Gastrocnemius medialis (tissue), 4 donors: ENCODE measurements at regions not wholly inside any gene's neighbourhood (a gene's known extent, or its start where the extent isn't known, plus 50 kb on each side); places are given as distances from the start of the nearest gene placed in this dataset.
"Not testable (repeated sequence)": the region's sequence is repeated elsewhere in the genome, so short reads cannot be mapped to it uniquely, and the experiment has no call there.

Source experiments
- ATAC-seq, 2 donors: fragments of 150-250 bp; one replicate each; pipeline ENCODE4 v1.9.1; 2016
- DNase-seq, 2 donors: peaks; one replicate each; pipeline ENCODE4 v3.0.0-alpha.2; 2019
- H3K27ac ChIP-seq, 4 donors: fragments of 200-600 bp; sonication (generic); 1 replicate in 1 of 4; 2 replicates in 3 of 4; pipeline ENCODE4 v1.5.1; 2016 to 2018; ENCODE audit warnings: mild to moderate bottlenecking in 2 of 4, moderate library complexity in 1 of 4
- H3K27me3 ChIP-seq, 3 donors: fragments of 200-600 bp; sonication (generic) in 2 of 3; 1 replicate in 1 of 3; 2 replicates in 2 of 3; pipeline versions ENCODE4 v1.5.1 to v1.6.0; 2016 to 2019; ENCODE audit warnings: mild to moderate bottlenecking in 1 of 3, moderate library complexity in 1 of 3
- H3K36me3 ChIP-seq, 2 donors: fragments of 200-600 bp; sonication (generic) in 1 of 2; one replicate each; pipeline ENCODE4 v1.5.1; 2017 to 2018
- H3K4me1 ChIP-seq, 2 donors: fragments of 200-600 bp; sonication (generic) in 1 of 2; one replicate each; pipeline ENCODE4 v1.5.1; 2016 to 2017; ENCODE audit warnings: mild to moderate bottlenecking in 2 of 2
- H3K4me3 ChIP-seq, 4 donors: fragments of 200-600 bp; sonication (generic) in 3 of 4; 1 replicate in 1 of 4; 2 replicates in 3 of 4; pipeline ENCODE4 v1.5.1; 2016 to 2019; ENCODE audit warnings: mild to moderate bottlenecking in 2 of 4
- H3K9me3 ChIP-seq, 3 donors: fragments of 200-600 bp; sonication (generic) in 2 of 3; 1 replicate in 1 of 3; 2 replicates in 2 of 3; pipeline ENCODE4 v1.5.1; 2016 to 2019
- CTCF ChIP-seq, 5 experiments: fragments of 450-650 bp in 3 of 5; fragments of 200-600 bp in 2 of 5; sonication (generic) in 2 of 5; IDR thresholded peaks in 4 of 5; conservative IDR thresholded peaks in 1 of 5; 1 replicate in 4 of 5; 2 replicates in 1 of 5; pipeline ENCODE4 v1.5.1; 2016 to 2019; ENCODE audit warnings: antibody characterized with exemption in 5 of 5, mild to moderate bottlenecking in 3 of 5, moderate library complexity in 3 of 5
- POLR2A ChIP-seq, 2 donors: fragments of 450-650 bp; IDR thresholded peaks; one replicate each; pipeline ENCODE4 v1.6.1; 2017; ENCODE audit warnings: antibody characterized with exemption in 2 of 2, mild to moderate bottlenecking in 2 of 2, moderate library complexity in 2 of 2
- in situ Hi-C, 4 donors: fragments of 200-750 bp; cut with MboI; loops; one replicate each; pipeline versions ENCODE4 v1.15.0 to v1.8.0; 2017; ENCODE audit warnings: low sequenced_read_pairs in 4 of 4
- intact Hi-C: fragments of 100-400 bp; cut with DNase I; formaldehyde crosslinking; loops from one replicate; pipeline ENCODE4 v1.15.1; 2023; ENCODE audit warnings: low total_unique reads

- no peak for ATAC-seq
Observed at GRCh38 chr1:118459871-118460270, 274.8 kb upstream of the SPAG17 start.

GRCh38 chr1:118453856-118454255 lies 268.8 kb upstream of the SPAG17 start:
- H3K4me3 ChIP-seq, H3K4me1 ChIP-seq, ATAC-seq, DNase-seq, H3K27me3 ChIP-seq, H3K27ac ChIP-seq, H3K36me3 ChIP-seq, in situ Hi-C loops, H3K9me3 ChIP-seq, intact Hi-C loops: not testable (repeated sequence)

More at GRCh38 chr1:118459871-118460270, 274.8 kb upstream of the SPAG17 start:
- no peak overlapping the region for H3K27ac ChIP-seq
- no peaks in the 10 kb centered on the region for H3K4me1 ChIP-seq
- intact Hi-C loops (no loop called here), in situ Hi-C loops (no loop called here)
- DNase-seq: no peak
- H3K4me3 ChIP-seq: no peak overlapping the region
- no peaks in the 10 kb centered on the region for H3K36me3 ChIP-seq
- H3K9me3 ChIP-seq: peaks cover 0 to 4% (median 0%) of the 10 kb centered on the region in 3 donors
- no peak for TF ChIP-seq POLR2A (IDR thresholded peaks at IDR 0.05)
- no peak for TF ChIP-seq CTCF (IDR thresholded peaks at IDR 0.05 in 4 of 5, conservative IDR thresholded peaks at IDR 0.05 in 1 of 5)
- H3K27me3 ChIP-seq: no peaks in the 10 kb centered on the region

DNA sequence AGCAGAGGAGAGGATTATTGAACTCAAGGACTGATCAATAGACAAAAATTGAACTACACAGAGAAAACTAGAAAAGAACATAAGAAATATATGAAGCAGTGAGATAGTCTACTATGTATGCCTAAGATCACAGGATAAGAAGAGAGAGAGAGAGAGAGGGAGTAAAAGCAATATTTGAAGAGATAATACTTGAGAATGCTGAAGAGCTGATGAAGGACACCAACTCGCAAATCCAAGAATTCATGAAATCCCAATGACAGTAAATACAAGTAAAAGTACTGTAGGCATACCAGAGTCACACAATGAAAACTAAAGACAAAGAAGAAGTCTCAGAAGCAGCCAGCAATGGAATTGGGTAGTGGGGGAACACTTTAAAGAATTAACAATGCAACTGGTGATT lies 260.1 kb upstream of the SPAG17 start:
- ATAC-seq: no peak
- H3K27me3 ChIP-seq: no peaks in the 10 kb centered on the region
- in situ Hi-C loops (no loop called here), intact Hi-C loops (no loop called here)
- H3K4me1 ChIP-seq: peaks cover 0 to 3% of the 10 kb centered on the region in 2 donors
- no peak for DNase-seq
- H3K9me3 ChIP-seq: no peaks in the 10 kb centered on the region
- H3K36me3 ChIP-seq: no peaks in the 10 kb centered on the region
- no peak overlapping the region for H3K4me3 ChIP-seq
- TF ChIP-seq CTCF (IDR thresholded peaks at IDR 0.05 in 4 of 5, conservative IDR thresholded peaks at IDR 0.05 in 1 of 5): no peak
- no peak for TF ChIP-seq POLR2A (IDR thresholded peaks at IDR 0.05)
- no peak overlapping the region for H3K27ac ChIP-seq

DNA sequence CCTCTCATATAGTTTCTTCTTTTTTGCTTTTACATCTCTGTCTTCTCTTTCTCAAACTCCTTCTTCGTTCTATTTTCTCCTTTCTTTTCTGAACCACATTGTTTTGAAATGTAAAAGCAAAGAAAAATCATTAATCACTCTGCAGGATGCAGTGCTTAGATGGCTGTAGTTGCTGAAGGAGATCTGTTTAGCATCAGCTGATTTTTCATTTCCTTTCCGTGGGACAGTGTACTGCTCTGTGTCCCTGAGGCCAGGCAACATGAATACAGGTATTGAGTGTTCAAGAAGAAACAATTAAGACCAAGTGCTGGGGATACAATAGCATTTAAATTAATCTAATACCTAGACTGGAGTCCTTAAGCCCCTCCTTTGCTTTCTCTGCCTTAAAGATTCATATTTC lies 257.2 kb upstream of the SPAG17 start:
- TF ChIP-seq CTCF (IDR thresholded peaks at IDR 0.05 in 4 of 5, conservative IDR thresholded peaks at IDR 0.05 in 1 of 5) (no peak), POLR2A (IDR thresholded peaks at IDR 0.05) (no peak)
- no peak for DNase-seq
- H3K4me1 ChIP-seq: peaks cover 0 to 5% of the 10 kb centered on the region in 2 donors
- no peaks in the 10 kb centered on the region for H3K9me3 ChIP-seq
- intact Hi-C loops: no loop called here
- ATAC-seq: no peak
- H3K36me3 ChIP-seq: no peaks in the 10 kb centered on the region
- in situ Hi-C loops: no loop called here
- H3K4me3 ChIP-seq: no peak overlapping the region
- no peak overlapping the region for H3K27ac ChIP-seq
- no peaks in the 10 kb centered on the region for H3K27me3 ChIP-seq

- Histone ChIP-seq H3K27me3 (no peaks in the 10 kb centered on the region), H3K4me1 (peaks cover 0 to 5% of the 10 kb centered on the region in 2 donors), H3K36me3 (no peaks in the 10 kb centered on the region), H3K9me3 (no peaks in the 10 kb centered on the region), H3K27ac (no peak overlapping the region), H3K4me3 (no peak overlapping the region)
- intact Hi-C loops (no loop called here), in situ Hi-C loops (no loop called here)
- TF ChIP-seq POLR2A (IDR thresholded peaks at IDR 0.05) (no peak), CTCF (IDR thresholded peaks at IDR 0.05 in 4 of 5, conservative IDR thresholded peaks at IDR 0.05 in 1 of 5) (no peak)
- no peak for DNase-seq
- no peak for ATAC-seq
Observed at GRCh38 chr1:118437664-118438063, 252.6 kb upstream of the SPAG17 start.
